Heart right ventricle (tissue), 16 donors: ENCODE measurements at regions not wholly inside any gene's neighbourhood (a gene's known extent, or its start where the extent isn't known, plus 50 kb on each side); places are given as distances from the start of the nearest gene placed in this dataset.
"Not testable (repeated sequence)": the region's sequence is repeated elsewhere in the genome, so short reads cannot be mapped to it uniquely, and the experiment has no call there.

Experiments used
- ATAC-seq, 8 donors: fragments of 200-7000 bp; cut with Tn5 transposase; one replicate each; pipeline ENCODE4 v1.9.1; 2020; ENCODE audit warnings: mild to moderate bottlenecking in 8 of 8, moderate library complexity in 8 of 8, moderate number of reproducible peaks in 1 of 8
- DNase-seq, 2 donors: peaks; one replicate each; pipeline ENCODE4 v3.0.0-alpha.2; 2020
- H3K27ac ChIP-seq, 10 donors: fragments of 200-600 bp; sonication (generic) in 2 of 10; one replicate each; pipeline versions ENCODE4 v1.5.0 to v1.8.0; 2020 to 2022; ENCODE audit warnings: mild to moderate bottlenecking in 3 of 10
- H3K27me3 ChIP-seq, 7 donors: fragments of 200-600 bp; one replicate each; pipeline ENCODE4 v1.8.0; 2021 to 2022; ENCODE audit warnings: mild to moderate bottlenecking in 2 of 7
- H3K36me3 ChIP-seq, 9 donors: fragments of 200-600 bp; sonication (generic) in 1 of 9; one replicate each; pipeline versions ENCODE4 v1.5.0 to v1.8.0; 2020 to 2022; ENCODE audit warnings: mild to moderate bottlenecking in 2 of 9
- H3K4me1 ChIP-seq, 9 donors: fragments of 200-600 bp; sonication (generic) in 1 of 9; one replicate each; pipeline versions ENCODE4 v1.5.0 to v1.8.0; 2020 to 2022; ENCODE audit warnings: mild to moderate bottlenecking in 4 of 9
- H3K4me3 ChIP-seq, 10 donors: fragments of 200-600 bp; sonication (generic) in 2 of 10; one replicate each; pipeline versions ENCODE4 v1.5.0 to v1.8.0; 2020 to 2022; ENCODE audit warnings: mild to moderate bottlenecking in 7 of 10, moderate library complexity in 2 of 10
- H3K9me3 ChIP-seq, 11 donors: fragments of 200-600 bp in 10 of 11; sonication (generic) in 2 of 11; one replicate each; pipeline versions ENCODE4 v1.5.0 to v1.8.0; 2013 to 2022; ENCODE audit warnings: mild to moderate bottlenecking in 2 of 11, control low read depth in 1 of 11, moderate library complexity in 1 of 11
- CTCF ChIP-seq, 9 donors: fragments of 200-600 bp; sonication (generic) in 2 of 9; IDR thresholded peaks; one replicate each; pipeline versions ENCODE4 v1.5.0 to v1.8.0; 2021 to 2022; ENCODE audit warnings: antibody characterized with exemption in 9 of 9, mild to moderate bottlenecking in 5 of 9, moderate library complexity in 1 of 9
- WGBS, 2 donors: extraction: QIAGEN DNeasy Blood & Tissue Kit; methylation state at CpG; one replicate each; pipeline ENCODE4 v1.1.7; 2013; ENCODE audit warnings: inconsistent platforms in 1 of 2; 5-methylcytosine and 5-hydroxymethylcytosine counted together
- intact Hi-C, 10 donors: fragments of 100-400 bp; cut with DNase I; formaldehyde crosslinking; loops; one replicate each; pipeline versions ENCODE4 v1.11.1 to v1.14.2; 2022
- donor health status: Arrhythmogenic right ventricular cardiomyopathy.
- donor health status: ischemic (EF 13 %, LVEDD 7.1; RV severe dilation, severe dysfunction).
- donor health status: healthy with polysubstance abuse.
- donor health status: DM: no; HTN: yes; CAD: no.
- donor health status: DM: no; HTN: no; CAD: no.
- donor health status: ischemic (EF 25% LVEDD 6.9; RV normal size, moderate dysfunction).
- donor health status: ischemic (EF 25% LVEDD 5.7; RV mildly dilated, moderate dysfunction).
- donor health status: healthy.
- donor health status: DM: yes; HTN: yes; CAD: no.
- donor health status: Ischemic cardiomyopathy.
- donor health status: ischemic (EF 35%, LVEDD 5.7; RV mildly dilated, moderate dysfunction).
- donor health status: nonischemic (EF 11% LVEDD 7.7; RV severe dilation, severe dysfunction).
- donor health status: DM: yes; HTN: yes; CAD: no.
- donor health status: PGD.
- donor health status: ischemic (EF 29% LVEDD 5.4; RV normal size, mild dysfunction).
- donor health status: nonischemic (EF 23%, LVEDD 6.1; RV moderate dilation, normal function).

GRCh38 chr5:154676508-154676907 is 78.7 kb upstream of the LARP1 start:
- no peaks in the 10 kb centered on the region for H3K27me3 ChIP-seq
- TF ChIP-seq CTCF (IDR thresholded peaks at IDR 0.05): no peak
- intact Hi-C loops: no loop called here
- H3K9me3 ChIP-seq: peaks cover 0 to 6% (median 0%) of the 10 kb centered on the region in 11 donors
- H3K36me3 ChIP-seq: no peaks in the 10 kb centered on the region
- no peak for DNase-seq
- no peak for ATAC-seq
- H3K4me3 ChIP-seq: no peak overlapping the region
- WGBS, 2 donors: 92 to 100% methylated on average over 1 of the region's 1 CpG
- no peak overlapping the region for H3K27ac ChIP-seq
- H3K4me1 ChIP-seq: peaks cover 0 to 10% (median 0%) of the 10 kb centered on the region in 9 donors

GRCh38 chr5:154674029-154674428 is 81.1 kb upstream of the LARP1 start:
- H3K27ac ChIP-seq: no peak overlapping the region
- 78% methylated on average over 2 of the region's 2 CpGs for WGBS, 2 donors
- peaks cover 0 to 10% (median 0%) of the 10 kb centered on the region in 9 donors for H3K4me1 ChIP-seq
- peaks cover 0 to 10% (median 0%) of the 10 kb centered on the region in 11 donors for H3K9me3 ChIP-seq
- H3K36me3 ChIP-seq: no peaks in the 10 kb centered on the region
- H3K27me3 ChIP-seq: no peaks in the 10 kb centered on the region
- no peak for DNase-seq
- no peak for ATAC-seq
- intact Hi-C loops: no loop called here
- H3K4me3 ChIP-seq: no peak overlapping the region
- no peak for TF ChIP-seq CTCF (IDR thresholded peaks at IDR 0.05)

- Histone ChIP-seq H3K27ac (no peak overlapping the region), H3K4me3 (no peak overlapping the region), H3K4me1 (peaks cover 0 to 10% (median 0%) of the 10 kb centered on the region in 9 donors), H3K36me3 (no peaks in the 10 kb centered on the region), H3K27me3 (no peaks in the 10 kb centered on the region), H3K9me3 (peaks cover 0 to 15% (median 2%) of the 10 kb centered on the region in 11 donors)
- no peak for TF ChIP-seq CTCF (IDR thresholded peaks at IDR 0.05)
- 66 to 69% methylated on average over 4 of the region's 4 CpGs for WGBS, 2 donors
- intact Hi-C loops: no loop called here
- ATAC-seq (no peak), DNase-seq (no peak)
Measured at GRCh38 chr5:154673506-154673905, 81.7 kb upstream of the LARP1 start.

- H3K27ac ChIP-seq, H3K4me3 ChIP-seq, H3K4me1 ChIP-seq, H3K36me3 ChIP-seq, ATAC-seq, H3K27me3 ChIP-seq, intact Hi-C loops, DNase-seq: not testable (repeated sequence)
- H3K9me3 ChIP-seq: peaks cover 0 to 31% (median 9%) of the 10 kb centered on the region in 11 donors
- WGBS, 2 donors: 96 to 98% methylated on average over 8 of the region's 8 CpGs
Measured at GRCh38 chr5:154669913-154670312, 85.3 kb upstream of the LARP1 start.

- DNase-seq (no peak), ATAC-seq (no peak)
- intact Hi-C loops: no loop called here
- Histone ChIP-seq H3K36me3 (no peaks in the 10 kb centered on the region), H3K4me3 (no peak overlapping the region), H3K27me3 (no peaks in the 10 kb centered on the region), H3K4me1 (no peaks in the 10 kb centered on the region), H3K27ac (no peak overlapping the region), H3K9me3 (peaks cover 0 to 35% (median 14%) of the 10 kb centered on the region in 11 donors)
- no peak for TF ChIP-seq CTCF (IDR thresholded peaks at IDR 0.05)
- 95% methylated on average over 7 of the region's 7 CpGs for WGBS, 2 donors
Measured at GRCh38 chr5:154669402-154669801, 85.8 kb upstream of the LARP1 start.
